ENCODE measurements at regions not wholly inside any gene's neighbourhood (a gene's known extent, or its start where the extent isn't known, plus 50 kb on each side); places are given as distances from the start of the nearest gene placed in this dataset.

DNA sequence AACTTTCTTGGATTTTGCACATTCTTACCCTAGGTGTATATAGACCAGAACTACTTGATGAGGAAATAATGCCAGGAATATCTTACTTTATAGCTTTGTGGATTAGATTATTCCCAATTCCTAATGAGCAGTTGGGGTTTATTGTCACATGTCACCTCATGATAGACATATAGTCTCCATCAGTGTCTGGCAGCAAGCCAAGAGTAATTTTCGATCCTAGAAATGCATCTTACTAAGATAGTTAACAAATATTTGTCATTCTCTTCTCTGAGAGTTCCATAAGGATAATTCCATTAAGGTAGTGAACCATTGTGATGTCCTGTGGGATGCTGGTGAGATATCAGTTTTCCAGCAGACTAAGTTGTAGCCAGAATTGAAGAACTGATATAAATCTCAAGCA, 1282.9 kb upstream of the B3GALT2 start:
- TF ChIP-seq, protein P1, sequence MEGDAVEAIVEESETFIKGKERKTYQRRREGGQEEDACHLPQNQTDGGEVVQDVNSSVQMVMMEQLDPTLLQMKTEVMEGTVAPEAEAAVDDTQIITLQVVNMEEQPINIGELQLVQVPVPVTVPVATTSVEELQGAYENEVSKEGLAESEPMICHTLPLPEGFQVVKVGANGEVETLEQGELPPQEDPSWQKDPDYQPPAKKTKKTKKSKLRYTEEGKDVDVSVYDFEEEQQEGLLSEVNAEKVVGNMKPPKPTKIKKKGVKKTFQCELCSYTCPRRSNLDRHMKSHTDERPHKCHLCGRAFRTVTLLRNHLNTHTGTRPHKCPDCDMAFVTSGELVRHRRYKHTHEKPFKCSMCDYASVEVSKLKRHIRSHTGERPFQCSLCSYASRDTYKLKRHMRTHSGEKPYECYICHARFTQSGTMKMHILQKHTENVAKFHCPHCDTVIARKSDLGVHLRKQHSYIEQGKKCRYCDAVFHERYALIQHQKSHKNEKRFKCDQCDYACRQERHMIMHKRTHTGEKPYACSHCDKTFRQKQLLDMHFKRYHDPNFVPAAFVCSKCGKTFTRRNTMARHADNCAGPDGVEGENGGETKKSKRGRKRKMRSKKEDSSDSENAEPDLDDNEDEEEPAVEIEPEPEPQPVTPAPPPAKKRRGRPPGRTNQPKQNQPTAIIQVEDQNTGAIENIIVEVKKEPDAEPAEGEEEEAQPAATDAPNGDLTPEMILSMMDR (IDR thresholded peaks at IDR 0.05): no peak
- no peak for TF ChIP-seq POLR2A (IDR thresholded peaks at IDR 0.05)

All from heart left ventricle (tissue), 13 donors.